SU-DHL-6 (cell line): ENCODE measurements at regions not wholly inside any gene's neighbourhood (a gene's known extent, or its start where the extent isn't known, plus 50 kb on each side); places are given as distances from the start of the nearest gene placed in this dataset.

Experiments used
- EZH2phosphoT487 ChIP-seq: fragments of 200-600 bp; sonication (generic), shearing (Covaris generic); conservative IDR thresholded peaks from 2 replicates; pipeline ENCODE4 v1.6.1; 2018; ENCODE audit warnings: mild to moderate bottlenecking, antibody characterized with exemption, low read length, moderate library complexity, mixed read lengths
- TF ChIP-seq, protein P1 (sequence below): fragments of 200-600 bp; sonication (generic); IDR thresholded peaks from one replicate; pipeline ENCODE4 v1.5.1; 2017; ENCODE audit warnings: antibody characterized with exemption, mild to moderate bottlenecking, low read length, moderate library complexity; ENCODE audit not compliant: insufficient read depth, poor library complexity, severe bottlenecking

GRCh38 chr18:45384962-45385315 lies 230.3 kb upstream of the SLC14A2 start:
- TF ChIP-seq, protein P1, sequence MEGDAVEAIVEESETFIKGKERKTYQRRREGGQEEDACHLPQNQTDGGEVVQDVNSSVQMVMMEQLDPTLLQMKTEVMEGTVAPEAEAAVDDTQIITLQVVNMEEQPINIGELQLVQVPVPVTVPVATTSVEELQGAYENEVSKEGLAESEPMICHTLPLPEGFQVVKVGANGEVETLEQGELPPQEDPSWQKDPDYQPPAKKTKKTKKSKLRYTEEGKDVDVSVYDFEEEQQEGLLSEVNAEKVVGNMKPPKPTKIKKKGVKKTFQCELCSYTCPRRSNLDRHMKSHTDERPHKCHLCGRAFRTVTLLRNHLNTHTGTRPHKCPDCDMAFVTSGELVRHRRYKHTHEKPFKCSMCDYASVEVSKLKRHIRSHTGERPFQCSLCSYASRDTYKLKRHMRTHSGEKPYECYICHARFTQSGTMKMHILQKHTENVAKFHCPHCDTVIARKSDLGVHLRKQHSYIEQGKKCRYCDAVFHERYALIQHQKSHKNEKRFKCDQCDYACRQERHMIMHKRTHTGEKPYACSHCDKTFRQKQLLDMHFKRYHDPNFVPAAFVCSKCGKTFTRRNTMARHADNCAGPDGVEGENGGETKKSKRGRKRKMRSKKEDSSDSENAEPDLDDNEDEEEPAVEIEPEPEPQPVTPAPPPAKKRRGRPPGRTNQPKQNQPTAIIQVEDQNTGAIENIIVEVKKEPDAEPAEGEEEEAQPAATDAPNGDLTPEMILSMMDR = no peak
- TF ChIP-seq EZH2phosphoT487 = no peak
